ENCODE measurements at regions not wholly inside any gene's neighbourhood (a gene's known extent, or its start where the extent isn't known, plus 50 kb on each side); places are given as distances from the start of the nearest gene placed in this dataset.

DNA sequence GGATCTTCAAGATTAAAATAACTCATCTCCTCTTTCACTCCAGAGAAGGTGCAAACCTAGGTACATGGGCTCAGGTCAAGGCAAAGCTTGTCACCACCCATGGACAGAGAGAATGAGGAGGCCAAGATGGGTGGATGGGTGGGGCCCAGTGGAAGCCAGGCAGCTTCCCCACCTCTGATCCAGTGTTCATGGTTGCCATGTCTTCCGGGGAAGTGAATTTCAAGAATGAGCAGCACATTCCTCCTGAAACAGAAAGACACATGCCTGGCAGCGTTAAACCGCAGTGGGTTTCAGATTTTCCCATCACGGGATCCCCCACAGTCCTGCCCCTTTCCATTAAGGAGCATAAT is 301.7 kb downstream of the EIPR1 start:
- no peaks in the 10 kb centered on the region for H3K9me3 Mint-ChIP-seq
- intact Hi-C loops (cut with micrococcal nuclease), result no loop called here
- no peak overlapping the region for H3K27ac Mint-ChIP-seq
- H3K4me1 Mint-ChIP-seq, result no peaks in the 10 kb centered on the region
- no peaks in the 10 kb centered on the region for H3K36me3 Mint-ChIP-seq (ENCODE audit: low read depth)
- no peak overlapping the region for H3K4me3 Mint-ChIP-seq
- DNase-seq, result peak; percentile 31
- H3K27me3 Mint-ChIP-seq, result no peaks in the 10 kb centered on the region

DNA sequence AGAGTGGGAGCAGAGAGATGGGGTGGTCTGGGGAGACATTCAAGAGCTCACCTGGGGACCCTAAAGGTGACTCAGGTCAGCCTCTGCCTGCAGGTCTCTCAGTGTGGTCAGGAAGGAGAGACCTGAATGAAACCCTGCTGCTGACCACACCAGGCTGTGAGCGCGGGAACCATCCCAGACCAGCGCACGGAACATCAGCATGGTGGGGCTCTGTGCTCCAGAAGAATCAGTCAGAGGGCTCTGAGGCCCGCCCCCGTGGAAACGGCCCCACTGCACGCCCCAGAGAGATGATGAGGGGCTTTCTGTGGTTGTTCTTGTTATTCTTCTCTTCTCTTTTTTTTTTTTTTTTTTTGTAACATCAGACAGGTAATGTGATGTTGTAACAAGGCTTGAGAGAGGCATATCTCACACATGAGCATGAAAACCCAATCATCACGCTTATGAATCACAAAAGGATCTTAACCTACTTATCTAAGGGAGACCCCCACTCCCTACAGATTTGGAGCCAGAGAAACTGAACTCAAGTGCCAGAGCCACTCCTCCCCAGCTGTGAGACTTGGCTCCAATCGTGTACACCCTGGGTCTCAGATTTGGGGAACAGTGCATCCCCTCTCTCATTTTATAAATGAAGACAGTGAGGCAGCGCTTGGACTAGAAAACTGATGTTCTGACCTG is 302.2 kb downstream of the EIPR1 start:
- Mint-ChIP-seq H3K27ac (no peak overlapping the region), H3K4me3 (no peak overlapping the region), H3K9me3 (no peaks in the 10 kb centered on the region), H3K36me3 (ENCODE audit: low read depth) (no peaks in the 10 kb centered on the region), H3K27me3 (no peaks in the 10 kb centered on the region), H3K4me1 (no peaks in the 10 kb centered on the region)
- DNase-seq, result no peak
- intact Hi-C loops (cut with micrococcal nuclease), result no loop called here

DNA sequence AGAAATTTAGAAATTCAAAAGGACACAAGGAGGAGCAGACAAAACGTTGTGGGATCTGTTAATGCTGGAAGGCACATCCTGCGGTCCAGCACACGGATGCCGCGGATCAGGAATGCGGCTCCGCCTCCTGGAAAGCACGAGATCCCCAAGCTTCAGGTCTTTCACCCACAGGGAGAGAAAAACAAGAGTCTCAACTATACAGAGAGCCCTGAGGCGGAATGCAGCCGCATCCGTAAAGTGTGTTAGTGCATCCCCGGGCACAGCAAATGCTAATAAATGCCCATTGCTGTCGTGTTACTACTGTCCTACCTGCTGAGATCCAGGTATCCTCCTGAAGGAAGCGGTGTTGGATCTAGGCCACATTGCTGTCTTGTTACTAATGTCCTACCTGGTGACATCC is 303.9 kb downstream of the EIPR1 start:
- Mint-ChIP-seq H3K4me3 (no peak overlapping the region), H3K36me3 (ENCODE audit: low read depth) (no peaks in the 10 kb centered on the region), H3K27ac (no peak overlapping the region), H3K27me3 (no peaks in the 10 kb centered on the region), H3K4me1 (no peaks in the 10 kb centered on the region), H3K9me3 (no peaks in the 10 kb centered on the region)
- DNase-seq, result no peak
- intact Hi-C loops (cut with micrococcal nuclease), result no loop called here

DNA sequence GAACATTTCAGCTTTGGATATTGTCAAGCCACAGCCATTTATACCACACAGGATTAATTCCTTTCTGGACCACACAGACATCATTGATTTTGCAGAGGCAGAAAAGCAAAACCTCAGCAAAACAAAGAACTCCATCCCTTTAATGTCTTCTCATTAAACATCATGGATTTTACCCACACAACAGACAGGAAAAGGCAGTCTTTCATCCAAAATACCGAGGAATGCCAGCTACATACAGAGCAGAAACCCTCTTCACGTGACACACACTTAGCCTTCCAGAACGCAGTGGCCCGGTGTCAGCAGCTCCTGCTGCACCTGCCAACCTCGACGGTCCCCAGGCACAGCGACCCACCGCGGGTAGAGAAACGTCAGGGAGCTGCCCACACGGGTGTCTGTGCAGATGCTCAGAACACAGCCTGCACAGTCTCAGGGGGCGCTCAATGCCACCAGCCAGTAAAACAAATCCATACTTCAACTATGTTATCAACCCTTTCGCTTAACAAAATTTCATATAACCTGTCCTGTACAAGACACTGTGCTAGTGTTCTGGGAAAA is 304.5 kb downstream of the EIPR1 start:
- Mint-ChIP-seq H3K9me3 (no peaks in the 10 kb centered on the region), H3K27me3 (no peaks in the 10 kb centered on the region), H3K4me1 (no peaks in the 10 kb centered on the region), H3K4me3 (no peak overlapping the region), H3K36me3 (ENCODE audit: low read depth) (no peaks in the 10 kb centered on the region), H3K27ac (no peak overlapping the region)
- peak; percentile 50 for DNase-seq
- intact Hi-C loops (cut with micrococcal nuclease), result no loop called here

DNA sequence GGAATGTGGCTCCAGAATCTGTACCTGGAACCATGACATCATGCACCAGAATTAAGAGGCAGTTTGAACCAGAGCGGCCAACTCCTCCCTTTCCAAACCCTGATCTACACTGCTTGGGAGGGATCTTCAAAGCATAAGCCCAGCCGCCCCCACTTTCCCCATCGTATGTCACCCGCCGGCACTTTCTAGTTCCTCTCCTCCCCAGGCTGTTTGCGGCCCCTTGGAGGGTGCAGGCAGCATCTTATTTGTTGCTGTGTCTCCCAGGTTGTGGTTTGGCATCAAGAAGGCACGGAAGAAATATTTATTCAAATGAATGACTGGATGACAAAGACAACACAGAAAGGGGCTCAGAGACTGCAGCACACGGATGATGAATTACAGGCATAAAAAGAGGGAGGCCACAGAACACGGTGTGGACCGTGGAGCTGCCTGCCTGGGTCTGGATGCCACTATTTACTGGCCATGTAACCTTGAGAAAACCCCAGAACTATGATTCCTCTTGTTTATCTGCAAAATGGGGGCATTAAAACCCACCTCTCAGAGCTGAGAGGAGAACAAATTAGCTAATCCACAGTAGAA is 305.8 kb downstream of the EIPR1 start:
- no peak overlapping the region for H3K27ac Mint-ChIP-seq
- no peaks in the 10 kb centered on the region for H3K27me3 Mint-ChIP-seq
- no peaks in the 10 kb centered on the region for H3K9me3 Mint-ChIP-seq
- no peaks in the 10 kb centered on the region for H3K36me3 Mint-ChIP-seq (ENCODE audit: low read depth)
- no peak overlapping the region for H3K4me3 Mint-ChIP-seq
- no peak for DNase-seq
- intact Hi-C loops (cut with micrococcal nuclease), result no loop called here
- no peaks in the 10 kb centered on the region for H3K4me1 Mint-ChIP-seq

DNA sequence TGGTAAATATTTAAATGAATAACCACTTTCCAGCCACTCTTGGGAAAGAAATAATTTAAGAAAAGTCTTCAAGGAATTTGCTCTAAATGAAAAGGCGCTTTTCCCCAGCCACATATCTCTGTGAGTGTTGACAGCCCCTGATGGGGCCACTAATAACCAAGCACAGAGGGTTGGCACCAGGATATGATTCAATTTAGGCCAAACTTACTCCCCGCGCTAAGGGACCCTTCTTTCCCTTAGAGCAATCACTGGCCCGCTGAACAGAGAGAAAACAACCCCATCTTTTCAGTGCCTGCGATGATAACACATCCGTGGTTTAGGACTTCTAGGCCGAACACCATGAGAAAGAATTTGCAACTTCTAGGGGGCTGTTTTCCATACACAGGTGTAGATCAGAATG is 310.8 kb downstream of the EIPR1 start:
- intact Hi-C loops (cut with micrococcal nuclease), result no loop called here
- H3K4me3 Mint-ChIP-seq, result no peak overlapping the region
- no peaks in the 10 kb centered on the region for H3K9me3 Mint-ChIP-seq
- H3K27ac Mint-ChIP-seq, result no peak overlapping the region
- peak; percentile 28 for DNase-seq
- H3K27me3 Mint-ChIP-seq, result no peaks in the 10 kb centered on the region
- H3K36me3 Mint-ChIP-seq (ENCODE audit: low read depth), result no peaks in the 10 kb centered on the region
- no peaks in the 10 kb centered on the region for H3K4me1 Mint-ChIP-seq

DNA sequence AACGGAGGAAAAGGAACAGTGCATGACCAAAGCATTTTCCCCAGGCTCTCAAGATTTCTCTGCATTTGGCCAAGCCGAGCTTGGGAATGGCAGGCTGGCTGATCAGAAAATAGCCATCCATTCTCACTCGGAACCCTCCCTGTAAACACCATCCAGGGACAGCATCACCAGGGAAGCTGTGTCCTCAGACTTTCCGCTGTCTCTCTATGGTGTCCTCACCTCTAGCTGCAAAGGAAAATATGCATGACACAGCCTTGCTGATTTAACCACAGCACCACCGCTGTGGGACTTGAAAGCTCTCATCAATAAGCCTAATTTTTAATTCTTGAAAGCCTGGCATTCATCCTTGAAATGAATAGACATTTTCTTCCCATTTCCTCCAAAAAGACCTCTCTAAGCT is 311.7 kb downstream of the EIPR1 start:
- Mint-ChIP-seq H3K4me3 (no peak overlapping the region), H3K36me3 (ENCODE audit: low read depth) (no peaks in the 10 kb centered on the region), H3K27ac (no peak overlapping the region), H3K4me1 (no peaks in the 10 kb centered on the region), H3K9me3 (no peaks in the 10 kb centered on the region), H3K27me3 (no peaks in the 10 kb centered on the region)
- no peak for DNase-seq
- intact Hi-C loops (cut with micrococcal nuclease), result no loop called here

DNA sequence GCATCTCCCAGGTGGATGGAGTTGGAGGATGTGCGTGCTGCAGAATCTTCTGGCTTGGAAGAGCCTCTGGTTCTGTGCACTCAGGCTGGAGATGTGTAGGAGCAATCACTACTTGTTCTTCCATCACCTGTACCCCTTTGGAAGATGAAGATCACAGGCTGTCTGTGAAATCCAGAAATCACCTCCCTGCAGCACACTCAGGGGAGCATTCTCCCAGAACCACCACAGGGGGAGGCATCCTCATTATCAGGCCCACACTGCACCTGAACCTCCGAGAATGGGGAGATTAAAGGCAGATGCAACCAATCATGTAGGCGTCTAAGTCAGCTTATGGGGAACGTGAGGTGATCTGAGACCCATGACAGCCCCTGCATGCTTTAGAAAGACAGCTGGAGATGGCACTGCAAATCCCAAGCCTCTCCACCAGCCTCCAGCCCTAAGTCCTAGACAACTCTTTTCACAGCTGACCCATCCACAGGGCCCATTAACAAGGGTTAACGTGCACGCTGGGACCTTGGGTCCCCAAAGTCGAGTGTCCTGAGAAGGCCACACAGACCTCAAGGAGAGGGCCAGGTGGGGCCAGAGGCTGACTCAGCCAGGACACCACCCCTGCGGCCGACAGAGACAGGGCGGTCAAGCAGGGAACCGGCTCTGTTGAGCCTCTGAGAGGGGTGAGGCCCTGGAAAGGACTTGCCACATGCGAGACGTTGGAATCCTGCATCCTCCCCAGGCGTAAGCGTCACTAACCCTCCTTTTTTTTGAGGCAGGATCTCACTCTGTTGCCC is 314.9 kb downstream of the EIPR1 start:
- H3K4me3 Mint-ChIP-seq, result no peak overlapping the region
- no peak overlapping the region for H3K27ac Mint-ChIP-seq
- intact Hi-C loops (cut with micrococcal nuclease), result no loop called here
- DNase-seq, result no peak
- H3K4me1 Mint-ChIP-seq, result no peaks in the 10 kb centered on the region
- H3K9me3 Mint-ChIP-seq, result peaks cover 1% of the 10 kb centered on the region
- H3K36me3 Mint-ChIP-seq (ENCODE audit: low read depth), result no peaks in the 10 kb centered on the region
- no peaks in the 10 kb centered on the region for H3K27me3 Mint-ChIP-seq

DNA sequence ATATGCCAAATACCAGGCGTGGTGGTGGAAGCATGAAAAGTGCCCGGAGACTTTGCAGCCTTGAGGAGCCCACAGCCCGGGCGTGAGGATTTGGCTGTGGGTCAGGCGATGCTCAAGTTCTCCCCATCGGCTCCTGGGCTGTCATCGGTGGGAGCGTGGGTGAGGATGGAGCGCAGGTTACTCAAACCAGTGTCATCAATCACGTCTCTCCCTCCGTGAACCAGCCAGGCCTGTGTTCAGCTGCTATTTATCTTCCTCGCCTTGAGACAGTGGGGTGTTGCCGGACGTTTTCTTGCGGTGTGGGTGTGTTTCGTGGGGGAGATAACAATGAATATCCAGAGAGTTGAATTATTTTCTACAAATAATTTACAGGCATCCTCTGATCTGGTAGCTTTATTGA is 317.6 kb downstream of the EIPR1 start:
- Mint-ChIP-seq H3K36me3 (ENCODE audit: low read depth) (no peaks in the 10 kb centered on the region), H3K27ac (no peak overlapping the region)
- intact Hi-C loops (cut with micrococcal nuclease), result no loop called here

DNA sequence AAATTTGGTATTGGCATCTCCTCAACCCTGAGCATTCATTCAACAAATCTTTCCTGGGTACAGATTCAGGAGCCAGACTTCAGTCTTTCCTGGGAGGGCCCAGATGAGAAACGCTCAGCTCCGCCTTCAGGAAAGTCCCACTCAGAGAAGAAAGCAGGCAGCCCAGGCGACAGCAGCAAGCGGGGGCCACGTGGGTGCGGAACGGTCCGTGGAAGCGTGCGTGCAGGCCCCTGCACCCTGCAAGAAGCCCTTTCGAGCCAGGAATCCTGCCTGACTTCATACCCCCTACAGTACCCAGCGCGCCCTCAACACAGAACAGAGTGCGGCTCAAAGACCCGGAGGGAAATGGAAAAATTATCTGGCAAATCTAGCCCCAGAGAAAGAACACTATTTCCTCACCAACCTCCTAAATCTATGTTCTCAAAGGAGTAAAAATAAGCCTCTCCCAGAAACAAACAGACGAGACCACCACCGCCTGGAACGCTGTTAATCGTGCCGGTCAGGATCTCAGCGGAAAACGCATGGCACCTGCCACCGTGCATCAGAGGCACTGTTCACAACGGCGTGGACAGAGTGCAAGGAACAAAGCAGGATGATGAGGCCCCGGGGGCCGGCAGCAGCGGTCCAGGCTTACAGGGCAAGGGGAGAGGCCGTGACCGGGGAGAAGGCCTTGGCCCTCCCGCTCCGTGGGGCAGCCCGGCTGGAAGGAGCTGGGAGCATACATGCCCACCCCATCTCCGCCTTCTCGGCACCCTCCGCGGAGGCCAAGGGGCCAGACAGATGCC is 318.3 kb downstream of the EIPR1 start:
- intact Hi-C loops (cut with micrococcal nuclease), result no loop called here
- DNase-seq, result no peak
- Mint-ChIP-seq H3K27me3 (no peaks in the 10 kb centered on the region), H3K27ac (no peak overlapping the region), H3K4me3 (no peak overlapping the region), H3K9me3 (peaks cover 3% of the 10 kb centered on the region), H3K36me3 (ENCODE audit: low read depth) (no peaks in the 10 kb centered on the region), H3K4me1 (no peaks in the 10 kb centered on the region)

More for the DNA sequence above, 317.6 kb downstream of the EIPR1 start:
- no peaks in the 10 kb centered on the region for H3K4me1 Mint-ChIP-seq
- peaks cover 3% of the 10 kb centered on the region for H3K9me3 Mint-ChIP-seq
- no peak overlapping the region for H3K4me3 Mint-ChIP-seq
- H3K27me3 Mint-ChIP-seq, result no peaks in the 10 kb centered on the region
- no peak for DNase-seq

DNA sequence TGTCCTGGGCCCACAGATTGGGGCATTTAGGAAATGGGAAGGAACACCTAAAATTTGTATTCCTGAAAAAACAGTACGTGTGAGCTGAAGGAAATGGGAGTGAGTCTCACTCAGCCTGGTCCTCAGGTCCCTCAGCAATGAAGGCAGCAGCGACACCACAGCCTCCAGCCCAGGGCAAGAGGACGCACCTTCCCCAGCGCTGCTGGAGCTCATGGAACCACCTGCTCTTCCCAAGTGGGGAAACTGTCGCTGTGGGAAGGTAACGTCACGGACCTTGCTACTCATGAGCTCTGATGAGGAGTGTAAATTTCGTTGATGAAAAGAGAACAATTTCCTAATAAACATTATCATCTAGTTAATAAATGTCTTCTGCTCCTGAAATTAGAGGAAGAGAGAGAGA is 323.6 kb downstream of the EIPR1 start:
- Mint-ChIP-seq H3K9me3 (peaks cover 3% of the 10 kb centered on the region), H3K36me3 (ENCODE audit: low read depth) (no peaks in the 10 kb centered on the region), H3K4me3 (no peak overlapping the region), H3K27ac (no peak overlapping the region), H3K27me3 (no peaks in the 10 kb centered on the region), H3K4me1 (peaks cover 5% of the 10 kb centered on the region)
- no peak for DNase-seq
- intact Hi-C loops (cut with micrococcal nuclease), result no loop called here

DNA sequence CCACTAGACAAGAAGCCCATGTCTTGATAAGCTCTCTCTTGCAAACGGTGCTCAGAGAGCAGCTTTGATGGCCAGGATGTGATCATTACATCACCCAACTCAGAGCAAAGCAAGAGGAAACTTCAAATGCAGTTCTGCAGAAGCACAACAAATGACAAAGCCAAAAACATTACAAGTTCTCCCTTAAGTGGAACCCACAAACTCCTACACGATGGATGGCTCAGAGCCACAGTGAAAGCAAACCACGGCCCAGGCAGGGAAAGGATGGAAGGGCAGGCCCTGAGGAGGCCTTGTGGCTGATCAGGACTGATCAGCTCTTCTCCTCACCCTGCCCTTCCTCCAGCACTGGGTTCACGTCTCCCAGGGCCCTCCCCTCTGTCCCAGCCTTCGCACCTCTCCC is 326.4 kb downstream of the EIPR1 start:
- Mint-ChIP-seq H3K36me3 (ENCODE audit: low read depth) (no peaks in the 10 kb centered on the region), H3K4me1 (peaks cover 5% of the 10 kb centered on the region), H3K4me3 (no peak overlapping the region), H3K27ac (peak overlapping the region; percentile 38), H3K9me3 (no peaks in the 10 kb centered on the region), H3K27me3 (no peaks in the 10 kb centered on the region)
- intact Hi-C loops (cut with micrococcal nuclease), result no loop called here
- DNase-seq, result no peak

DNA sequence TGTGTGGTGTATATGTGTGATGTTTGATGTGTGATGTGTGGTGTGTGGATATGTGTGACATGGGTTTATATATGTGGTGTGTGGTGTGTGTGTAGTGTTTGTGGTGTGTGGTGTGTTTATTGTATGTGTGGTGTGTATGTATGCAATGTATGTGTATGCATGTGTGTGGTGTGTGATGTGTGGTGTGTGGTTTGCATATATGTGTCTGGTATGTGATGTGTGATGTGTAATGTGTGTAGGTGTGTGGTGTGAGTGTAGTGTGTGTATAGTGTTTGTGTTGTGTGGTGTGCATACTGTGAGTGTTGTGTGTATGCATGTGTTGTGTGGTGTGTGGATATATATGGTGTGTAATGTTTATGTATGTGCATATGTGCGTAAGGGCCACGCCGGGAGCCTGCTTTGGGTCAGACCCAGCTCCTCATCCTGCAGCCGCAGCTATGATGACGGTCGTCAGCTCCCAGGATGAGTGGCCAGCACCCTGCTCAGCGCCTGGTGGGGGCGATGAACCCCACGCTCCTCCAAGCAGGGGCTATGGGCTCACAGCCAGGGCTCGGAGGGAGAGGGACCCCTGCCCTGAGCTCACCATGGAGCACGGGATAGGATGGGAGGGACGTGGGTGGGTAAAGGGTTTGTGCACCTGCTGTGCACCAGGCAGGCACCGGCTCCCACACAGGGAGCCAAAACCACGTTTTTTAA is 331.3 kb downstream of the EIPR1 start:
- peaks cover 1% of the 10 kb centered on the region for H3K4me1 Mint-ChIP-seq
- H3K36me3 Mint-ChIP-seq (ENCODE audit: low read depth), result no peaks in the 10 kb centered on the region
- no peaks in the 10 kb centered on the region for H3K27me3 Mint-ChIP-seq
- H3K9me3 Mint-ChIP-seq, result no peaks in the 10 kb centered on the region
- intact Hi-C loops (cut with micrococcal nuclease), result no loop called here
- H3K27ac Mint-ChIP-seq, result no peak overlapping the region
- no peak for DNase-seq
- no peak overlapping the region for H3K4me3 Mint-ChIP-seq
